ENCODE measurements at regions not wholly inside any gene's neighbourhood (a gene's known extent, or its start where the extent isn't known, plus 50 kb on each side); places are given as distances from the start of the nearest gene placed in this dataset.
A peak's percentile ranks its signal among the peaks of the same experiment; 100 is the strongest.
"Not testable (repeated sequence)": the region's sequence is repeated elsewhere in the genome, so short reads cannot be mapped to it uniquely, and the experiment has no call there.

- no peak for DNase-seq (ENCODE audit: low read depth)
Observed at GRCh38 chr10:119996944-119997343, 104.4 kb downstream of the SEC23IP start.

- DNase-seq (ENCODE audit: low read depth), result no peak
Observed at GRCh38 chr10:119997429-119997828, 104.9 kb downstream of the SEC23IP start.

GRCh38 chr10:120002785-120003184 is 110.3 kb downstream of the SEC23IP start:
- DNase-seq (ENCODE audit: low read depth), result no peak

GRCh38 chr10:120005207-120006201 is 113.0 kb downstream of the SEC23IP start:
- no peak for DNase-seq (ENCODE audit: low read depth)

- DNase-seq (ENCODE audit: low read depth), result no peak
Observed at GRCh38 chr10:120007261-120007660, 114.7 kb downstream of the SEC23IP start.

- no peak for DNase-seq (ENCODE audit: low read depth)
Observed at GRCh38 chr10:120011359-120012130, 119.0 kb downstream of the SEC23IP start.

GRCh38 chr10:120012131-120012400 is 119.5 kb downstream of the SEC23IP start:
- no peak for DNase-seq (ENCODE audit: low read depth)

- DNase-seq (ENCODE audit: low read depth), result peak; percentile 61
Observed at GRCh38 chr10:120012566-120012965, 120.0 kb downstream of the SEC23IP start.

- DNase-seq (ENCODE audit: low read depth), result no peak
Observed at GRCh38 chr10:120014031-120014430, 121.5 kb downstream of the SEC23IP start.

GRCh38 chr10:120015064-120015463 is 122.5 kb downstream of the SEC23IP start:
- DNase-seq (ENCODE audit: low read depth), result no peak

- no peak for DNase-seq (ENCODE audit: low read depth)
Observed at GRCh38 chr10:120016906-120017305, 124.4 kb downstream of the SEC23IP start.

GRCh38 chr10:120017733-120018417 is 125.3 kb downstream of the SEC23IP start:
- no peak for DNase-seq (ENCODE audit: low read depth)

- no peak for DNase-seq (ENCODE audit: low read depth)
Observed at GRCh38 chr10:120018695-120019094, 126.2 kb downstream of the SEC23IP start.

GRCh38 chr10:120019568-120019967 is 127.0 kb downstream of the SEC23IP start:
- no peak for DNase-seq (ENCODE audit: low read depth)

- no peak for DNase-seq (ENCODE audit: low read depth)
Observed at GRCh38 chr10:120022357-120022756, 129.8 kb downstream of the SEC23IP start.

GRCh38 chr10:120034236-120034635 is 141.7 kb downstream of the SEC23IP start:
- DNase-seq (ENCODE audit: low read depth), result no peak

- no peak for DNase-seq (ENCODE audit: low read depth)
Observed at GRCh38 chr10:120039046-120039445, 146.5 kb downstream of the SEC23IP start.

GRCh38 chr10:120039826-120040225 is 147.3 kb downstream of the SEC23IP start:
- no peak for DNase-seq (ENCODE audit: low read depth)

GRCh38 chr10:120041807-120042559 is 149.5 kb downstream of the SEC23IP start:
- DNase-seq (ENCODE audit: low read depth), result no peak

- no peak for DNase-seq (ENCODE audit: low read depth)
Observed at GRCh38 chr10:120042705-120043104, 150.2 kb downstream of the SEC23IP start.

GRCh38 chr10:120047373-120047772 is 154.8 kb downstream of the SEC23IP start:
- not testable (repeated sequence) for DNase-seq (ENCODE audit: low read depth)

- no peak for DNase-seq (ENCODE audit: low read depth)
Observed at GRCh38 chr10:120047926-120048325, 155.4 kb downstream of the SEC23IP start.

Data from ELR (cell line).